Psoas muscle (tissue), 7 donors: ENCODE measurements at regions not wholly inside any gene's neighbourhood (a gene's known extent, or its start where the extent isn't known, plus 50 kb on each side); places are given as distances from the start of the nearest gene placed in this dataset.

ENCODE experiments used
- ATAC-seq, 4 donors: fragments of 200-7000 bp; cut with Tn5 transposase; one replicate each; pipeline ENCODE4 v1.9.1; 2020; ENCODE audit warnings: moderate library complexity in 3 of 4, mild to moderate bottlenecking in 2 of 4
- DNase-seq, 2 donors: peaks; one replicate each; pipeline ENCODE4 v3.0.0-alpha.2; 2020
- H3K27ac ChIP-seq: fragments of 200-600 bp; one replicate; pipeline ENCODE4 v1.8.0; 2022
- H3K27me3 ChIP-seq, 3 donors: fragments of 200-600 bp in 1 of 3; one replicate each; pipeline versions ENCODE4 v1.6.1 to v1.8.0; 2013 to 2022; ENCODE audit warnings: low read length in 2 of 3, mild to moderate bottlenecking in 2 of 3, moderate library complexity in 1 of 3; ENCODE audit not compliant: insufficient read depth in 3 of 3
- H3K36me3 ChIP-seq, 2 donors: fragments of 200-600 bp in 1 of 2; one replicate each; pipeline versions ENCODE4 v1.6.1 to v1.8.0; 2013 to 2022; ENCODE audit warnings: low read depth in 1 of 2, mild to moderate bottlenecking in 1 of 2, moderate library complexity in 1 of 2; ENCODE audit not compliant: insufficient read depth in 1 of 2
- H3K4me1 ChIP-seq: fragments of 200-600 bp; one replicate; pipeline ENCODE4 v1.8.0; 2022
- H3K4me3 ChIP-seq: fragments of 200-600 bp; one replicate; pipeline ENCODE4 v1.8.0; 2022; ENCODE audit warnings: mild to moderate bottlenecking
- H3K9me3 ChIP-seq: fragments of 200-600 bp; one replicate; pipeline ENCODE4 v1.8.0; 2022
- CTCF ChIP-seq: fragments of 200-600 bp; IDR thresholded peaks from one replicate; pipeline ENCODE4 v1.8.0; 2022; ENCODE audit warnings: antibody characterized with exemption
- WGBS, 3 donors: extraction: QIAGEN DNeasy Blood & Tissue Kit; methylation state at CpG; one replicate each; pipeline versions ENCODE4 v1.1.6 to v1.1.7; 2013; 5-methylcytosine and 5-hydroxymethylcytosine counted together
- intact Hi-C, 2 donors: fragments of 100-400 bp; cut with DNase I; formaldehyde crosslinking; loops; one replicate each; pipeline versions ENCODE4 v1.11.0 to v1.14.2; 2022
- donor health status: healthy with polysubstance abuse.
- donor health status: DM: no; HTN: no; CAD: no; lungs with moderate emphysema.
- donor health status: Bipolar disorder and iron deficiency.
- donor health status: healthy.
- donor health status: DM: yes; HTN: yes; CAD: no.
- donor health status: DM: no; HTN: no; CAD: no.
- donor health status: DM: yes; HTN: yes; CAD: no.

GRCh38 chr5:9888501-9888901, 258.4 kb upstream of the TAS2R1 start:
- Histone ChIP-seq H3K4me1 (no peaks in the 10 kb centered on the region), H3K4me3 (no peak overlapping the region), H3K36me3 (no peaks in the 10 kb centered on the region), H3K9me3 (no peaks in the 10 kb centered on the region), H3K27me3 (no peaks in the 10 kb centered on the region), H3K27ac (no peak overlapping the region)
- no peak for TF ChIP-seq CTCF
- 55 to 79% (median 59%) methylated on average over 3 of the region's 3 CpGs for WGBS, 3 donors
- no peak for ATAC-seq
- DNase-seq = no peak
- intact Hi-C loops = no loop called here

GRCh38 chr5:9885164-9885563, 255.0 kb upstream of the TAS2R1 start:
- Histone ChIP-seq H3K27ac (no peak overlapping the region), H3K4me1 (no peaks in the 10 kb centered on the region), H3K36me3 (no peaks in the 10 kb centered on the region), H3K9me3 (peaks cover 11% of the 10 kb centered on the region), H3K4me3 (no peak overlapping the region), H3K27me3 (no peaks in the 10 kb centered on the region)
- intact Hi-C loops = no loop called here
- ATAC-seq (no peak), DNase-seq (no peak)
- no peak for TF ChIP-seq CTCF

DNA sequence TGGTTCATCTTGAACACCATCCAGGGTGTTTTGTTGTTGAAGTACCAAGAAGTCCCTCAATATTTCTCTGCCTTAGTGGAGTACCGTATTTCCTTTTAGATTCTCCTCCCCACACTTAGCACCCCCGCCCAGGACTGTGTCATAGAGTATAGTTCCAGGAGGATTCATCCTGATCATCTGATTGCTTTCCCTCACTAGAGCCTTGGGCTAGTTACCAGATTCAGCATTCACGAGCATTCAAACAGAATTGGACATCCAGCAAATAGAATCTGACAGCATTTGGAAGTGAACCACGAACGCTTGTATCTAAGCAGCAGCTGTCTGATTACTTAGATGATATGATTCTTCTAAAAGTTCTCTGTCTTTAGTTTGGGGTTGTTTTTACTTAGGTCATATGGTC, 248.1 kb upstream of the TAS2R1 start:
- intact Hi-C loops = loop anchor here in 1 of 2 donors (5.0 kb wide), 1 partner anchor 536 kb away; no protein-coding TSS in a partner anchor
- Histone ChIP-seq H3K36me3 (no peaks in the 10 kb centered on the region), H3K4me1 (no peaks in the 10 kb centered on the region), H3K27me3 (no peaks in the 10 kb centered on the region), H3K4me3 (no peak overlapping the region), H3K9me3 (peaks cover 11% of the 10 kb centered on the region), H3K27ac (no peak overlapping the region)
- no peak for DNase-seq
- no peak for ATAC-seq
- WGBS, 3 donors = 41 to 46% (median 45%) methylated on average over 5 of the region's 5 CpGs
- no peak for TF ChIP-seq CTCF

GRCh38 chr5:9877488-9877887, 247.3 kb upstream of the TAS2R1 start:
- no peaks in the 10 kb centered on the region for H3K4me1 ChIP-seq
- no peak overlapping the region for H3K27ac ChIP-seq
- H3K27me3 ChIP-seq = no peaks in the 10 kb centered on the region
- TF ChIP-seq CTCF = no peak
- H3K4me3 ChIP-seq = no peak overlapping the region
- no peaks in the 10 kb centered on the region for H3K36me3 ChIP-seq
- ATAC-seq = no peak
- 23 to 46% (median 35%) methylated on average over 4 of the region's 4 CpGs for WGBS, 3 donors
- no peak for DNase-seq
- peaks cover 11% of the 10 kb centered on the region for H3K9me3 ChIP-seq
- intact Hi-C loops = loop anchor here in 1 of 2 donors (5.0 kb wide), 1 partner anchor 535 kb away; no protein-coding TSS in a partner anchor

- Histone ChIP-seq H3K4me1 (no peaks in the 10 kb centered on the region), H3K27me3 (no peaks in the 10 kb centered on the region), H3K27ac (no peak overlapping the region), H3K36me3 (no peaks in the 10 kb centered on the region), H3K9me3 (peaks cover 7% of the 10 kb centered on the region), H3K4me3 (no peak overlapping the region)
- no peak for TF ChIP-seq CTCF
- DNase-seq (no peak), ATAC-seq (no peak)
- intact Hi-C loops = loop anchor here in 1 of 2 donors (5.0 kb wide), 1 partner anchor 534 kb away; no protein-coding TSS in a partner anchor
- 72 to 77% (median 76%) methylated on average over 4 of the region's 4 CpGs for WGBS, 3 donors
Observed at GRCh38 chr5:9876451-9876850, 246.3 kb upstream of the TAS2R1 start.
